Astrocyte of the spinal cord (primary cell): ENCODE measurements at regions not wholly inside any gene's neighbourhood (a gene's known extent, or its start where the extent isn't known, plus 50 kb on each side); places are given as distances from the start of the nearest gene placed in this dataset.
"Not testable (repeated sequence)": the region's sequence is repeated elsewhere in the genome, so short reads cannot be mapped to it uniquely, and the experiment has no call there.

Source experiments
- DNase-seq: peaks from one replicate; pipeline ENCODE4 v3.0.0; 2011; ENCODE audit warnings: low read depth, low spot score
- H3K4me3 ChIP-seq: 2 replicates; pipeline ENCODE4 v1.5.1; 2011; ENCODE audit warnings: low read depth, mild to moderate bottlenecking, low read length, moderate library complexity
- in situ Hi-C: cut with HindIII; loops from 2 replicates; pipeline ENCODE4 v1.10.0; 2017; ENCODE audit warnings: low sequenced_read_pairs
- TF ChIP-seq, protein P1 (sequence below): IDR thresholded peaks from 2 replicates; pipeline ENCODE4 v1.5.1; 2012; ENCODE audit warnings: low read depth, mild to moderate bottlenecking, low read length, inconsistent platforms

GRCh38 chr6:40671001-40671693 is 84.0 kb upstream of the LRFN2 start:
- no peak for DNase-seq
- H3K4me3 ChIP-seq: no peak overlapping the region
- TF ChIP-seq, protein P1, sequence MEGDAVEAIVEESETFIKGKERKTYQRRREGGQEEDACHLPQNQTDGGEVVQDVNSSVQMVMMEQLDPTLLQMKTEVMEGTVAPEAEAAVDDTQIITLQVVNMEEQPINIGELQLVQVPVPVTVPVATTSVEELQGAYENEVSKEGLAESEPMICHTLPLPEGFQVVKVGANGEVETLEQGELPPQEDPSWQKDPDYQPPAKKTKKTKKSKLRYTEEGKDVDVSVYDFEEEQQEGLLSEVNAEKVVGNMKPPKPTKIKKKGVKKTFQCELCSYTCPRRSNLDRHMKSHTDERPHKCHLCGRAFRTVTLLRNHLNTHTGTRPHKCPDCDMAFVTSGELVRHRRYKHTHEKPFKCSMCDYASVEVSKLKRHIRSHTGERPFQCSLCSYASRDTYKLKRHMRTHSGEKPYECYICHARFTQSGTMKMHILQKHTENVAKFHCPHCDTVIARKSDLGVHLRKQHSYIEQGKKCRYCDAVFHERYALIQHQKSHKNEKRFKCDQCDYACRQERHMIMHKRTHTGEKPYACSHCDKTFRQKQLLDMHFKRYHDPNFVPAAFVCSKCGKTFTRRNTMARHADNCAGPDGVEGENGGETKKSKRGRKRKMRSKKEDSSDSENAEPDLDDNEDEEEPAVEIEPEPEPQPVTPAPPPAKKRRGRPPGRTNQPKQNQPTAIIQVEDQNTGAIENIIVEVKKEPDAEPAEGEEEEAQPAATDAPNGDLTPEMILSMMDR: no peak
- in situ Hi-C loops: no loop called here

- no peak overlapping the region for H3K4me3 ChIP-seq
- no peak for DNase-seq
- TF ChIP-seq, protein P1: no peak
- in situ Hi-C loops: no loop called here
Measured at GRCh38 chr6:40669343-40669742, 82.2 kb upstream of the LRFN2 start.

GRCh38 chr6:40668203-40668602 is 81.0 kb upstream of the LRFN2 start:
- DNase-seq: no peak
- no peak overlapping the region for H3K4me3 ChIP-seq
- in situ Hi-C loops: no loop called here
- TF ChIP-seq, protein P1: no peak

DNA sequence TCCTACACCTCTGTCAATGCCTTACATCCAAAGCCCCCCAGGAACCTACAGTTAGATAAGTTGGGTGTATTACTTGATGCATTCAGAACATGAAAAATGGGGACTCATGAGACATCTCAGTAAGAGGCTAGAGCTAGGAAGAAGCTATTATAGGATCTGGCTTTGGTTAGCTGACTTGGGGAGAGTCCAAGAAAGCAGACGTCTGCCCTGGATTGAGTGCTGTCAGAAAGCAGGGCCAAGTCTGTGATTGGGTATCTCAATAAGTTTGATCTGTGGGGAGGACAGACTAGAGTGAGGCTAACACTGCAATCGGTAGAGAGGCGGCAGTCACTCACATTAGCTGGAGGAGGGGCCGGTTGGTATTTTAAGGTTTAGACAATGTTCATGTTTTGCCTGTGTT is 79.4 kb upstream of the LRFN2 start:
- DNase-seq: no peak
- TF ChIP-seq, protein P1: no peak
- in situ Hi-C loops: no loop called here

GRCh38 chr6:40661726-40662125 is 74.6 kb upstream of the LRFN2 start:
- TF ChIP-seq, protein P1: no peak
- in situ Hi-C loops: no loop called here
- no peak overlapping the region for H3K4me3 ChIP-seq
- DNase-seq: no peak

More for the DNA sequence above, 79.4 kb upstream of the LRFN2 start:
- H3K4me3 ChIP-seq: no peak overlapping the region

DNA sequence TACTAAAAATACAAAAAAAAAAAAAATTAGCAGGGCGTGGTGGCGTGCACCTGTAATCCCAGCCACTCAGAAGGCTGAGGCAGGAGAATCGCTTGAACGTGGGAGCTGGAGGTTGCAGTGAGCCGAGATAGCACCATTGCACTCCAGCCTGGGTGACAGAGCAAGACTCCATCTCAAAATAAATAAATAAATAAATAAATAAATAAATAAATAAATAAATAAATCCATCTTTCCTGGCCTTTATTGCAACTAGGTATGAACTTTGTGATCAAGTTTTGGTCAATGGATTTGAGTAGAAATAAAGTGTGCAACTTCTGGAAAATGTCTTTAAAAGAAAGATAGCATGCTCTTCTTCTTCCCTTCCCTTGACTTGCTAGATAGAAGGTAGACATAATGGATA is 69.6 kb upstream of the LRFN2 start:
- H3K4me3 ChIP-seq, DNase-seq, in situ Hi-C loops: not testable (repeated sequence)

DNA sequence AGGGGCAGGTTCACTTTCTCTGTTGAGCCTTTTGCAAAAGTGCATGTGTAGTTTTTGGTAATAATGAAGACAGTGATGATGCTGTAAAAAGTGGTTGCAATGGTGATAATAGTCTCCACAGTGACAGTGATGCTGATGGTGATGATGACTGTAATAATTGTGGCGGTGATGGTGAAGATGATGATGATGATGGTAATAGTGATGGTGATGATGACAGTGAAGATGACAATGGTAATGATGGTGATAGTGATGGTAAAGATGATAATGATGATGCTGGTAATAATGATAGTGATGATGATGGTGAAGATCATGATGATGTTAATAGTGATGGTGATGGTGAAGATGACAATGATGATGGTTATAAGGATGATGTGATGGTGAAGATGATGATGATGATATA is 67.7 kb upstream of the LRFN2 start:
- in situ Hi-C loops: no loop called here
- no peak for DNase-seq
- TF ChIP-seq, protein P1: no peak
- H3K4me3 ChIP-seq: no peak overlapping the region
